NCI-H2196 (cell line): ENCODE measurements at regions not wholly inside any gene's neighbourhood (a gene's known extent, or its start where the extent isn't known, plus 50 kb on each side); places are given as distances from the start of the nearest gene placed in this dataset.
"Not testable (repeated sequence)": the region's sequence is repeated elsewhere in the genome, so short reads cannot be mapped to it uniquely, and the experiment has no call there.

Experiments
- DNase-seq: peaks from one replicate; lab custom pipeline; 2025; ENCODE audit not compliant: unreplicated experiment; lab: John Stamatoyannopoulos, UW

DNA sequence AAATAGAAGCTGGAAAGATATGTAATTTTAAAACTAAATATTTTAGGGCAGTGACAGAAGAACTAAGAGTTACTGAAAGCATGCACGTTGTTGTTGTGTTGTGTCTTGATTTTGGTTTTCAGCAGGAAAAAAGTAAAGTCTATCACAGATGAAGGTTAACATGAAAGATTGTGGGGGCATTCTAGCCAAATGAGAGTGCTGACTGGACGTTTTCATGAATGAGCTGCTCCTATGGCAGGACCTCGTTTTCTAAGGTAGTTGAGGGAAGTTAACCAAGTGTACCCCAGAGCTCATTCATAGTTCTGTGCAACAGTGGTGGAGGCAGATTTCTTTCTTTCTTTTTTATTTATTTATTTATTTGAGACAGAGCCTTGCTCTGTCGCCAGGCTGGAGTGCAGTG lies 194.6 kb upstream of the IRS2 start:
- no peak for DNase-seq

- not testable (repeated sequence) for DNase-seq
Measured at GRCh38 chr13:109979676-109980075, 193.3 kb upstream of the IRS2 start.

DNA sequence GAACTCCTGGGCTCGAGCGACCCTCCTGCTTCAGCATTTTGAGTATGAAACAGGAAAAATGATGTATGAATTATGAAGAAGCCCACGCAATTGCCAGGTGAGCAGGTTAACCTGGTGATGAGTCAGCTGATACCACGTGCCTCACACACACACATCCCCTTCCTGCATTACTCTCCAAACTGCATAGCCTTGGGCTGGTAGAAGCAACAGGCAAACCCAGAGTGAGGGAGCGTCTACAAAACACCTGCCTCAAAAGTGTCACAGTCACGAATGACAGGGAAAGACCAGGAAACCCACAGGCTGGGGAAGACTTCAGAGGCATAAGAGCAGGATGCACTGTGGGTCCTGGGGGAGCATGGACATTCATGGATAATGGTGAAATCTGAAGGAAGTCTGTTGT lies 192.8 kb upstream of the IRS2 start:
- no peak for DNase-seq

DNA sequence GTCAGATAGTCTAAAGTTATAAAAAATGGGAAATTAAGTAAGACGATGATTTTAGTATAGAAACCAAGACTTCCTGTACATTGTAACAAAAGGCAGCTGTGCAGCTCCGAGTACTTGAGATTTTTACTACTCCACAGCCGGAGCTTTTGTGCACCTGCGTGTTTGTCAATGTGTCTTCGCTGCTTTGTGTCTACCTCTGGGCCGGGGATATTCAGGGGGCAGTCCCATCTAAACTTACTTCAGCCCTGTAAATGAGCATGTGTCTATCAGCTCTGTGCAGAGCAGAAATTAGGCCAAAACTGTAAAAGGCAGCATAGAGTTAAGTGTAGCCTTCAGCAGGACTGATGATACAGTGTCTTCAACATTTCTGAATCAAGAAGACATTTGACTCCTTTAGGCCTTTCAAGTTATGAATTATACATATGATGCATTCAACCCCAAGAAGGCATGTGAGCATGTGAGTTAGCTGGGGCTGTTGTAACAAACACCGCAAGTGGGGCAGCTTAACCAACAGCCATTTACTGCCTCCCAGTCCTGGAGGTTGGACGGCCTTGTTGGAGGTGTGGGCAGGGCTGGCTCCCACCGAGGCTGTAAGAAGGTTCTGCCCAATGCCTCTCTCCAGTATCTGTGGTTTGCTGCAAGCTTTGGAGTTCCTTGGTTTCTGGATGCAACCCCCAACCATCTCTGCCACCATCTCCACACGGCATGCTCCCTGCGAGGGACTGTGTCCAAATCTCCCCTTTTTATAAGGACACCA lies 191.0 kb upstream of the IRS2 start:
- DNase-seq, result no peak

GRCh38 chr13:109976206-109976997 lies 190.0 kb upstream of the IRS2 start:
- DNase-seq, result no peak

- DNase-seq, result no peak
Measured at GRCh38 chr13:109974354-109974753, 188.0 kb upstream of the IRS2 start.

GRCh38 chr13:109973279-109973678 lies 186.9 kb upstream of the IRS2 start:
- DNase-seq, result no peak

- DNase-seq, result no peak
Measured at GRCh38 chr13:109971456-109972090, 185.2 kb upstream of the IRS2 start.

DNA sequence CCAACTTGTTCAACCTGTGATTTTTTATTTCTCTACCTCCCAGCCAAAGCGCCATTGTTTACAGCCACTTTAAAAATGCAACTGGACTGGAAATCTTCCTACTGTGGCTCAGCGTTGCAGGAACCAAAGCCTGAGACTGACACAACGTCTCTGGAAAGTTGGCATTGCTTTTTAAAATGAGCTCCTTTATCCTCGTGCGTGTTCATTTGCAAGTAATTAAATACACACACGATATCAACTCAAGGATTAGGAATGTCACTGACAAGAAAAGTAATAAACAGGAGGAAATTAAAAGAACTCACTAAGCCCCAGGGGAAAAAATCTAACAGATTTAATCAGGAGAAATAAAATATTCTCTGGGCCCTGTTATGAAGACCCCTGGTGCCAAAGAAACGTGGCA lies 184.6 kb upstream of the IRS2 start:
- no peak for DNase-seq

- no peak for DNase-seq
Measured at GRCh38 chr13:109968876-109969577, 182.6 kb upstream of the IRS2 start.

GRCh38 chr13:109963960-109964563 lies 177.7 kb upstream of the IRS2 start:
- DNase-seq, result no peak

DNA sequence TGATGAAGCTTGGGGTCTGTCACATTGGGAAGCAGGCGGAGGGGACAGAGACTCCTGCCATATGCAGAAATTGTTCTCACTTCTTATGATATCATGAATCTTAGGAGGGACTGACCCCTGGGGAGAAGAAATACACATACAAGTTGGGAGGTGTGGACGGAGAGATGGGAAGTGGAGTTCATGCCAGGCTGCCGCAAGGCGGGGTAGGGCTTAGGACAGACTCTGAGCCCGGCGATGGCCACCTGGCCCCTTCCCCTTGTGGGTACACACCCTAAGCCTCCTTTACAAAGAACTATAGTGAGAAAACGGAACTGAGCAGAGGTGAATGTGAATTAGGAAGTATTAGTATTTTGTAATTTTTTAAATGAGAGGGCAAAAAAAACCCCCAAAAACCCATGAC lies 177.0 kb upstream of the IRS2 start:
- DNase-seq, result no peak

GRCh38 chr13:109959903-109960302 lies 173.5 kb upstream of the IRS2 start:
- DNase-seq, result no peak

GRCh38 chr13:109957875-109958274 lies 171.5 kb upstream of the IRS2 start:
- no peak for DNase-seq

GRCh38 chr13:109955598-109955997 lies 169.2 kb upstream of the IRS2 start:
- no peak for DNase-seq

GRCh38 chr13:109954441-109954840 lies 168.1 kb upstream of the IRS2 start:
- no peak for DNase-seq

- no peak for DNase-seq
Measured at GRCh38 chr13:109951491-109951890, 165.1 kb upstream of the IRS2 start.

- no peak for DNase-seq
Measured at GRCh38 chr13:109949397-109949796, 163.0 kb upstream of the IRS2 start.

DNA sequence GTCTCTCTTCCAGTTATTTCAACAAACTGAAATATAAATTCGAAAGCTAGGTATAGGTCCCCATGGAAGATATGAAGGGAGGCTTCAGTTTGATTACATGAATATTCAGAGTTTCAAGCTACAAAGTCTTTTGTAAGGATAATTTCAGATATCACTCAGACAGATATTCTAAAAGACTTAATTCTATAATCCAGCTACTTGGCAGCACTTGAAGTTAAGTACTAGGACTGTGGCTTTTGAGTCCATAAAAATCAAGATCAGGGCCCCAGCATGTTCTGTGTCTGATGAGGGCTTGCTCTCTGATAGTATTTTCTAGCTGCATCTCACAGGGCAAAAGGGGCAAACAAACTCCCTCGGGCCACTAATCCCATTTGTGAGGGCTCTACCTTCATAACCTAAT lies 160.6 kb upstream of the IRS2 start:
- no peak for DNase-seq

DNA sequence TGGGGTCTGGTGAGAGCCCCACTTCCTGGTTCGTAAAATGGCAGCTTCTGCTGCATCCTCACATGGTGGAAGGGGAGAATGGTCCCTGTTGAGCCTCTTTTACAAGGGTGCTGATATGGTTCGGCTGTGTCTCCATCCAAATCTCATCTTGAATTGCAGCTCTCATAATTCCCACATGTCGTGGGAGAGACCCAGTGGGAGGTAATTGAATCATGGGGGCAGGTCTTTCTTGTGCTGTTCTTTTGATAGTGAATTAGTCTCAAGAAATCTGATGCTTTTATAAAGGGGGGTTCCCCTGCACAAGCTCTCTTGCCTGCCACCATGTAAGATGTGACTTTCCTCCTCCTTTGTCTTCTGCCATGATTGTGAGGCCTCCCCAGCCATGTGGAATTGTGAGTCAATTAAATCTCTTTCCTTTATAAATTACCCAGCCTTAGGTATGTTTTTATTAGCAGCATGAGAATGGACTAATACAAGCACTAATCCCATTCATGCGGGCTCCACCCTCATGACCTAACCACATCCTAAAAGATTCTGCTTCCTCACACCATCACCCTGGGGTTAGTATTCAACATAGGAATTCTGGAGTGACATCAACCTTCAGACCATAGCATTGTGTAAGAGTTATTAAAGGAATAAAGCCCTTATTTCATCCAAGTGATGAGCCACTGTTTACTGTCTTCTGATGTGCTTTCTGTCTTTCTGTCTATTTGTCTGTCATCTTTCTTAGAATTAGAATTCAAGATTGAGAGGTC lies 159.0 kb upstream of the IRS2 start:
- no peak for DNase-seq
